SK-N-SH (cell line): ENCODE measurements at regions not wholly inside any gene's neighbourhood (a gene's known extent, or its start where the extent isn't known, plus 50 kb on each side); places are given as distances from the start of the nearest gene placed in this dataset.
A peak's percentile ranks its signal among the peaks of the same experiment; 100 is the strongest.

Experiments used
- CTCF ChIA-PET: fragments of 300-600, 350-600 bp; formaldehyde crosslinking; extraction: SDS; loops from one replicate; lab custom pipeline; 2021; lab: Yijun Ruan, JAX
- POLR2A ChIA-PET: fragments of 350-600 bp; sonication (Branson Sonifier 250); formaldehyde crosslinking; extraction: SDS; loops from one replicate; lab custom pipeline; 2020; ENCODE audit warnings: antibody characterized with exemption, inconsistent platforms; lab: Yijun Ruan, JAX
- DNase-seq: peaks from one replicate; pipeline ENCODE4 v3.0.0; 2012
- H2AFZ ChIP-seq: fragments of 200-600 bp; sonication (generic); 2 replicates; pipeline ENCODE4 v1.8.1; 2016; ENCODE audit warnings: antibody characterized with exemption, mild to moderate bottlenecking, low read depth
- H3F3A ChIP-seq: fragments of 200-600 bp; sonication (generic); replicated peaks from 2 replicates; pipeline ENCODE3; 2016; ENCODE audit warnings: antibody characterized with exemption, mild to moderate bottlenecking; ENCODE audit not compliant: insufficient read depth
- H3K27ac ChIP-seq, 2 experiments: fragments of 200-500 bp in 1 of 2; fragments of 200-600 bp in 1 of 2; sonication (Bioruptor generic) in 1 of 2; sonication (generic), shearing (Covaris generic) in 1 of 2; 2 replicates each; pipeline versions ENCODE4 v1.5.1 to v1.6.1; 2014 to 2016; ENCODE audit warnings: low read depth in 2 of 2, inconsistent platforms in 1 of 2, low read length in 1 of 2, mild to moderate bottlenecking in 1 of 2, mixed read lengths in 1 of 2
- H3K27me3 ChIP-seq: fragments of 200-600 bp; sonication (generic), shearing (Covaris generic); 2 replicates; pipeline ENCODE4 v1.6.1; 2016; ENCODE audit warnings: mixed run types; ENCODE audit not compliant: insufficient read depth
- H3K36me3 ChIP-seq, 2 experiments: fragments of 200-500 bp in 1 of 2; fragments of 200-600 bp in 1 of 2; sonication (Bioruptor generic) in 1 of 2; sonication (generic) in 1 of 2; replicated peaks in 1 of 2; 2 replicates each; pipeline versions ENCODE3 to v1.5.1; 2014 to 2016; ENCODE audit warnings: low read length in 1 of 2, mild to moderate bottlenecking in 1 of 2; ENCODE audit not compliant: insufficient read depth in 2 of 2, control insufficient read depth in 1 of 2
- H3K4me1 ChIP-seq, 2 experiments: fragments of 200-500 bp in 1 of 2; fragments of 200-600 bp in 1 of 2; sonication (Bioruptor generic) in 1 of 2; sonication (generic), shearing (Covaris generic) in 1 of 2; 2 replicates each; pipeline versions ENCODE4 v1.5.1 to v1.6.1; 2014 to 2016; ENCODE audit warnings: low read depth in 1 of 2, low read length in 1 of 2, mixed run types in 1 of 2; ENCODE audit not compliant: insufficient read depth in 2 of 2, control insufficient read depth in 1 of 2
- H3K4me2 ChIP-seq: fragments of 200-600 bp; sonication (generic), shearing (Covaris generic); 2 replicates; pipeline ENCODE4 v1.6.1; 2017; ENCODE audit warnings: mixed run types
- H3K4me3 ChIP-seq, 2 experiments: fragments of 200-500 bp in 1 of 2; fragments of 200-600 bp in 1 of 2; sonication (Bioruptor generic) in 1 of 2; sonication (generic), shearing (Covaris generic) in 1 of 2; 2 replicates each; pipeline versions ENCODE4 v1.5.1 to v1.8.1; 2014 to 2016; ENCODE audit warnings: low read depth in 2 of 2, inconsistent platforms in 1 of 2, low read length in 1 of 2, mild to moderate bottlenecking in 1 of 2, mixed read lengths in 1 of 2, moderate library complexity in 1 of 2
- H3K79me2 ChIP-seq: fragments of 200-600 bp; sonication (generic); 2 replicates; pipeline ENCODE4 v1.8.1; 2017; ENCODE audit warnings: mild to moderate bottlenecking; ENCODE audit not compliant: insufficient read depth
- H3K9ac ChIP-seq: fragments of 200-600 bp; sonication (generic); 2 replicates; pipeline ENCODE4 v1.6.1; 2017; ENCODE audit warnings: mixed run types
- H3K9me2 ChIP-seq: fragments of 200-600 bp; sonication (generic); 2 replicates; pipeline ENCODE4 v1.6.1; 2017; ENCODE audit warnings: mixed run types
- H3K9me3 ChIP-seq: fragments of 200-600 bp; sonication (generic); 2 replicates; pipeline ENCODE4 v1.6.1; 2017; ENCODE audit warnings: mixed run types, mild to moderate bottlenecking, moderate library complexity
- H4K20me1 ChIP-seq: fragments of 200-600 bp; sonication (generic); 2 replicates; pipeline ENCODE4 v1.6.1; 2017; ENCODE audit warnings: mild to moderate bottlenecking, mixed run types; ENCODE audit not compliant: insufficient read depth
- CHD2 ChIP-seq: fragments of 150-350 bp; IDR thresholded peaks from 2 replicates; pipeline ENCODE4 v1.6.1; 2018; ENCODE audit warnings: low read length; ENCODE audit not compliant: partially characterized antibody
- FOXJ3 ChIP-seq: sonication (generic); formaldehyde crosslinking; IDR thresholded peaks from 2 replicates; pipeline ENCODE4 v1.5.1; 2020; ENCODE audit warnings: mild to moderate bottlenecking, missing genetic modification reagents
- GATA2 ChIP-seq: sonication (generic); formaldehyde crosslinking; IDR thresholded peaks from 2 replicates; pipeline ENCODE4 v1.5.0; 2020; ENCODE audit warnings: mild to moderate bottlenecking, missing genetic modification reagents
- MXI1 ChIP-seq: IDR thresholded peaks from 2 replicates; pipeline ENCODE4 v1.6.1; 2012; ENCODE audit warnings: mild to moderate bottlenecking, low read depth, low read length, improper control_type of control experiment
- NFIC ChIP-seq: IDR thresholded peaks from 2 replicates; pipeline ENCODE4 v1.4.0; 2012; ENCODE audit warnings: borderline replicate concordance
- PBX3 ChIP-seq: IDR thresholded peaks from 2 replicates; pipeline ENCODE4; 2012
- RCOR1 ChIP-seq: fragments of 150-350 bp; IDR thresholded peaks from 2 replicates; pipeline ENCODE4 v1.6.1; 2017; ENCODE audit warnings: antibody characterized with exemption, low read length
- RFX5 ChIP-seq: IDR thresholded peaks from 2 replicates; pipeline ENCODE4 v1.6.1; 2012; ENCODE audit warnings: mild to moderate bottlenecking, improper control_type of control experiment, low read length
- RXRA ChIP-seq: IDR thresholded peaks from 2 replicates; pipeline ENCODE4 v1.4.0; 2012; ENCODE audit warnings: low read depth, mild to moderate bottlenecking, borderline replicate concordance
- SMC3 ChIP-seq: IDR thresholded peaks from 2 replicates; pipeline ENCODE4 v1.6.1; 2012; ENCODE audit warnings: low read depth, low read length, improper control_type of control experiment
- TCF12 ChIP-seq: IDR thresholded peaks from 2 replicates; pipeline ENCODE4 v1.4.0; 2012
- USF2 ChIP-seq: fragments of 150-350 bp; IDR thresholded peaks from 2 replicates; pipeline ENCODE4 v1.6.1; 2017; ENCODE audit warnings: antibody characterized with exemption, low read length, low read depth, borderline replicate concordance
- YY1 ChIP-seq: IDR thresholded peaks from 2 replicates; pipeline ENCODE4 v1.4.0; 2012; ENCODE audit warnings: low read depth, mild to moderate bottlenecking
- WGBS: methylation state at CpG from one replicate; pipeline ENCODE4 v1.1.6; 2017; ENCODE audit warnings: low lambda C conversion rate; 5-methylcytosine and 5-hydroxymethylcytosine counted together
- TF ChIP-seq, protein P1 (sequence below): IDR thresholded peaks from 2 replicates; pipeline ENCODE4 v1.6.1; 2012; ENCODE audit warnings: mild to moderate bottlenecking, low read depth, low read length, moderate library complexity
- TF ChIP-seq, protein P2 (sequence below): IDR thresholded peaks from 2 replicates; pipeline ENCODE4 v1.4.0; 2012; ENCODE audit warnings: low read depth, borderline replicate concordance
- TF ChIP-seq, protein P3 (sequence below): IDR thresholded peaks from 2 replicates; pipeline ENCODE4 v1.4.0; 2012; ENCODE audit warnings: low read depth
- TF ChIP-seq, protein P4 (sequence below): fragments of 200-600 bp; sonication (generic); IDR thresholded peaks from 2 replicates; pipeline ENCODE4 v1.6.1; 2017; ENCODE audit warnings: antibody characterized with exemption, mild to moderate bottlenecking, moderate library complexity

GRCh38 chr6:148239801-148240460, 102.7 kb upstream of the SASH1 start:
- peak overlapping the region; percentile 34; the same call in 1 of the 2 replicates for H3K4me2 ChIP-seq
- H3K9ac ChIP-seq: peak overlapping the region; percentile 56; the same call in 1 of the 2 replicates
- no peak for TF ChIP-seq RCOR1
- TF ChIP-seq YY1: no peak
- TF ChIP-seq PBX3: peak; percentile 74
- no peak for TF ChIP-seq CHD2
- no peak for TF ChIP-seq USF2
- TF ChIP-seq, protein P1, sequence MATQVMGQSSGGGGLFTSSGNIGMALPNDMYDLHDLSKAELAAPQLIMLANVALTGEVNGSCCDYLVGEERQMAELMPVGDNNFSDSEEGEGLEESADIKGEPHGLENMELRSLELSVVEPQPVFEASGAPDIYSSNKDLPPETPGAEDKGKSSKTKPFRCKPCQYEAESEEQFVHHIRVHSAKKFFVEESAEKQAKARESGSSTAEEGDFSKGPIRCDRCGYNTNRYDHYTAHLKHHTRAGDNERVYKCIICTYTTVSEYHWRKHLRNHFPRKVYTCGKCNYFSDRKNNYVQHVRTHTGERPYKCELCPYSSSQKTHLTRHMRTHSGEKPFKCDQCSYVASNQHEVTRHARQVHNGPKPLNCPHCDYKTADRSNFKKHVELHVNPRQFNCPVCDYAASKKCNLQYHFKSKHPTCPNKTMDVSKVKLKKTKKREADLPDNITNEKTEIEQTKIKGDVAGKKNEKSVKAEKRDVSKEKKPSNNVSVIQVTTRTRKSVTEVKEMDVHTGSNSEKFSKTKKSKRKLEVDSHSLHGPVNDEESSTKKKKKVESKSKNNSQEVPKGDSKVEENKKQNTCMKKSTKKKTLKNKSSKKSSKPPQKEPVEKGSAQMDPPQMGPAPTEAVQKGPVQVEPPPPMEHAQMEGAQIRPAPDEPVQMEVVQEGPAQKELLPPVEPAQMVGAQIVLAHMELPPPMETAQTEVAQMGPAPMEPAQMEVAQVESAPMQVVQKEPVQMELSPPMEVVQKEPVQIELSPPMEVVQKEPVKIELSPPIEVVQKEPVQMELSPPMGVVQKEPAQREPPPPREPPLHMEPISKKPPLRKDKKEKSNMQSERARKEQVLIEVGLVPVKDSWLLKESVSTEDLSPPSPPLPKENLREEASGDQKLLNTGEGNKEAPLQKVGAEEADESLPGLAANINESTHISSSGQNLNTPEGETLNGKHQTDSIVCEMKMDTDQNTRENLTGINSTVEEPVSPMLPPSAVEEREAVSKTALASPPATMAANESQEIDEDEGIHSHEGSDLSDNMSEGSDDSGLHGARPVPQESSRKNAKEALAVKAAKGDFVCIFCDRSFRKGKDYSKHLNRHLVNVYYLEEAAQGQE: no peak
- TF ChIP-seq, protein P2, sequence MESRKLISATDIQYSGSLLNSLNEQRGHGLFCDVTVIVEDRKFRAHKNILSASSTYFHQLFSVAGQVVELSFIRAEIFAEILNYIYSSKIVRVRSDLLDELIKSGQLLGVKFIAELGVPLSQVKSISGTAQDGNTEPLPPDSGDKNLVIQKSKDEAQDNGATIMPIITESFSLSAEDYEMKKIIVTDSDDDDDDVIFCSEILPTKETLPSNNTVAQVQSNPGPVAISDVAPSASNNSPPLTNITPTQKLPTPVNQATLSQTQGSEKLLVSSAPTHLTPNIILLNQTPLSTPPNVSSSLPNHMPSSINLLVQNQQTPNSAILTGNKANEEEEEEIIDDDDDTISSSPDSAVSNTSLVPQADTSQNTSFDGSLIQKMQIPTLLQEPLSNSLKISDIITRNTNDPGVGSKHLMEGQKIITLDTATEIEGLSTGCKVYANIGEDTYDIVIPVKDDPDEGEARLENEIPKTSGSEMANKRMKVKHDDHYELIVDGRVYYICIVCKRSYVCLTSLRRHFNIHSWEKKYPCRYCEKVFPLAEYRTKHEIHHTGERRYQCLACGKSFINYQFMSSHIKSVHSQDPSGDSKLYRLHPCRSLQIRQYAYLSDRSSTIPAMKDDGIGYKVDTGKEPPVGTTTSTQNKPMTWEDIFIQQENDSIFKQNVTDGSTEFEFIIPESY: no peak
- TF ChIP-seq, protein P3, sequence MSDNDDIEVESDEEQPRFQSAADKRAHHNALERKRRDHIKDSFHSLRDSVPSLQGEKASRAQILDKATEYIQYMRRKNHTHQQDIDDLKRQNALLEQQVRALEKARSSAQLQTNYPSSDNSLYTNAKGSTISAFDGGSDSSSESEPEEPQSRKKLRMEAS: no peak
- TF ChIP-seq FOXJ3 (CRISPR knock-in tag): no peak
- no peak for TF ChIP-seq RFX5
- TF ChIP-seq GATA2 (CRISPR knock-in tag): no peak
- peak; percentile 72 for TF ChIP-seq TCF12
- no peak for TF ChIP-seq SMC3
- TF ChIP-seq, protein P4, sequence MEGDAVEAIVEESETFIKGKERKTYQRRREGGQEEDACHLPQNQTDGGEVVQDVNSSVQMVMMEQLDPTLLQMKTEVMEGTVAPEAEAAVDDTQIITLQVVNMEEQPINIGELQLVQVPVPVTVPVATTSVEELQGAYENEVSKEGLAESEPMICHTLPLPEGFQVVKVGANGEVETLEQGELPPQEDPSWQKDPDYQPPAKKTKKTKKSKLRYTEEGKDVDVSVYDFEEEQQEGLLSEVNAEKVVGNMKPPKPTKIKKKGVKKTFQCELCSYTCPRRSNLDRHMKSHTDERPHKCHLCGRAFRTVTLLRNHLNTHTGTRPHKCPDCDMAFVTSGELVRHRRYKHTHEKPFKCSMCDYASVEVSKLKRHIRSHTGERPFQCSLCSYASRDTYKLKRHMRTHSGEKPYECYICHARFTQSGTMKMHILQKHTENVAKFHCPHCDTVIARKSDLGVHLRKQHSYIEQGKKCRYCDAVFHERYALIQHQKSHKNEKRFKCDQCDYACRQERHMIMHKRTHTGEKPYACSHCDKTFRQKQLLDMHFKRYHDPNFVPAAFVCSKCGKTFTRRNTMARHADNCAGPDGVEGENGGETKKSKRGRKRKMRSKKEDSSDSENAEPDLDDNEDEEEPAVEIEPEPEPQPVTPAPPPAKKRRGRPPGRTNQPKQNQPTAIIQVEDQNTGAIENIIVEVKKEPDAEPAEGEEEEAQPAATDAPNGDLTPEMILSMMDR: no peak
- TF ChIP-seq MXI1: no peak
- TF ChIP-seq RXRA: no peak
- TF ChIP-seq NFIC: no peak

More at GRCh38 chr6:148239801-148240460, 102.7 kb upstream of the SASH1 start:
- H3K9me3 ChIP-seq: no peaks in the 10 kb centered on the region
- H3K4me3 ChIP-seq: no peak overlapping the region
- 0 out of 4 replicates have a peak, but pooled peaks cover 0 to 5% of the 10 kb centered on the region in 2 experiments for H3K4me1 ChIP-seq
- H3K79me2 ChIP-seq: no peaks in the 10 kb centered on the region
- no peaks in the 10 kb centered on the region for H3K27me3 ChIP-seq
- H2AFZ ChIP-seq: no peak overlapping the region; the same call in 1 of the 2 replicates
- ChIA-PET POLR2A (no interaction called here), CTCF (interaction anchor here (0.7 kb wide), 1 partner anchor 60 kb away, joined by 4 read pairs; no protein-coding TSS in a partner anchor)
- no peaks in the 10 kb centered on the region for H3K36me3 ChIP-seq
- no peaks in the 10 kb centered on the region for H4K20me1 ChIP-seq
- peak overlapping the region in 1 of 2 experiments; percentile 98; a peak in 2 of 4 replicates for H3K27ac ChIP-seq
- no peaks in the 10 kb centered on the region for H3K9me2 ChIP-seq
- DNase-seq: no peak
- peaks cover 30% of the 10 kb centered on the region for H3F3A ChIP-seq
- 34% methylated on average over 6 of the region's 6 CpGs for WGBS
